SK-N-MC (cell line): ENCODE measurements at regions not wholly inside any gene's neighbourhood (a gene's known extent, or its start where the extent isn't known, plus 50 kb on each side); places are given as distances from the start of the nearest gene placed in this dataset.
A peak's percentile ranks its signal among the peaks of the same experiment; 100 is the strongest.

Experiments
- DNase-seq: peaks from one replicate; pipeline ENCODE4 v3.0.0-alpha.2; 2011; ENCODE audit warnings: low read depth, low spot score
- H3K27ac ChIP-seq: fragments of 200-600 bp; sonication (generic); 2 replicates; pipeline ENCODE4 v1.5.1; 2016; ENCODE audit warnings: mixed run types
- H3K36me3 ChIP-seq: fragments of 200-600 bp; sonication (generic); 2 replicates; pipeline ENCODE4 v1.6.1; 2017; ENCODE audit warnings: antibody characterized with exemption, low read length, mixed read lengths; ENCODE audit not compliant: insufficient read depth
- H3K4me3 ChIP-seq: fragments of 200-600 bp; sonication (generic); 2 replicates; pipeline ENCODE4 v1.5.1; 2016
- H3K9ac ChIP-seq: fragments of 200-600 bp; sonication (generic); 2 replicates; pipeline ENCODE4 v1.8.0; 2017; ENCODE audit warnings: mixed run types, mixed read lengths; ENCODE audit not compliant: insufficient read length
- H3K9me3 ChIP-seq: fragments of 200-600 bp; sonication (generic); 2 replicates; pipeline ENCODE4 v1.6.1; 2017; ENCODE audit warnings: low read depth, mild to moderate bottlenecking, antibody characterized with exemption, low read length, moderate library complexity, mixed read lengths
- EZH2 ChIP-seq: fragments of 200-600 bp; sonication (generic); IDR thresholded peaks from one replicate; pipeline ENCODE4 v1.6.1; 2017; ENCODE audit warnings: antibody characterized with exemption
- FOXP2 ChIP-seq: optimal IDR thresholded peaks from 2 replicates; pipeline ENCODE3; 2011; ENCODE audit warnings: mild to moderate bottlenecking, moderate library complexity; ENCODE audit not compliant: insufficient read depth; ENCODE audit errors: extremely low read length, control extremely low read depth
- POLR2AphosphoS5 ChIP-seq: IDR thresholded peaks from 2 replicates; pipeline ENCODE4 v1.6.1; 2012; ENCODE audit warnings: mild to moderate bottlenecking, low read depth, low read length, borderline replicate concordance

DNA sequence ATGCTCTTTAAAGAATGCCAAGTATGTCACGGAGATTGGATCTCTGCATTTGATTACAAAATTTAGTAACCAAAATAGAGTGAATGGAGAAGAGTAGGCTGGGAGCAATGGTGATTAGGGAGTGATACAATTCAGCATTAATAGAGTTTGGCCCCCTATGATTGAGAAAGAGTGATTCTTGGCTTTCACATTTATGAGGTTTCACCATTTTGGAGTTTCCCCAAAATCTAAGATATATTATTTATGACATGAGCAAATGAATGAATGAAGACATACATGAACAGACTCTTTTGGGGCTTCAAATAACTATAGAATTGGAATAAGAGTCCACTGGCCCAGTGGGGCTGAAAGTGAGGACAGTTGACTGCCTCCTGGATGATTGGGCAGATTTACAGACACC lies 255.2 kb downstream of the LPIN1 start:
- Histone ChIP-seq H3K36me3 (no peaks in the 10 kb centered on the region), H3K27ac (no peak overlapping the region), H3K9me3 (no peaks in the 10 kb centered on the region), H3K4me3 (no peak overlapping the region), H3K9ac (no peak overlapping the region)
- no peak for DNase-seq
- TF ChIP-seq EZH2 (no peak), POLR2AphosphoS5 (no peak), FOXP2 (no peak)

DNA sequence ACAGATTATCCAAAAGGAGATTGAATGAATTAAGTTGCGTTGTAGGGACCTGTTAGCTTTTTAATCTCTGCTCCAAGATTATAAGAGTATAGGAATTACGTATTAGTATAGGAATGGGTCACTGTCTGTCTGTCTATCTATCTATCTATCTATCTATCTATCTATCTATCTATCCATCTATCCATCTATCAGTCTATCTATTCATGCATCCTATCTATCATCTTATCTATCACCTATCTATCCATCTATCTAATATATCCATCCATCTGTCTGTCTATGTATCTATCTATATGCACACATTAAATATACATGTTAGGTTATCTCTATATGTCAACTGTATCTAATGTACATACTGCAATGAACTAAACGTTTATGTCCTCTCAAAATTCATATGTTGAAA lies 255.8 kb downstream of the LPIN1 start:
- H3K36me3 ChIP-seq = no peaks in the 10 kb centered on the region
- no peaks in the 10 kb centered on the region for H3K9me3 ChIP-seq
- TF ChIP-seq EZH2 (no peak), POLR2AphosphoS5 (no peak), FOXP2 (no peak)
- H3K4me3 ChIP-seq = no peak overlapping the region
- no peak overlapping the region for H3K27ac ChIP-seq
- DNase-seq = no peak
- H3K9ac ChIP-seq = no peak overlapping the region

- TF ChIP-seq POLR2AphosphoS5 (no peak), EZH2 (no peak), FOXP2 (no peak)
- H3K4me3 ChIP-seq = no peak overlapping the region
Observed at GRCh38 chr2:12004713-12005112, 258.3 kb downstream of the LPIN1 start.

GRCh38 chr2:12005886-12006681 lies 259.7 kb downstream of the LPIN1 start:
- peak overlapping the region; percentile 37 for H3K27ac ChIP-seq
- no peak for DNase-seq
- H3K9me3 ChIP-seq = no peaks in the 10 kb centered on the region
- H3K9ac ChIP-seq = no peak overlapping the region
- no peaks in the 10 kb centered on the region for H3K36me3 ChIP-seq
- H3K4me3 ChIP-seq = 0 out of 2 replicates have a peak overlapping the region, but pooled peaks have one; percentile 5
- no peak for TF ChIP-seq EZH2
- TF ChIP-seq FOXP2 = no peak
- TF ChIP-seq POLR2AphosphoS5 = no peak

More at GRCh38 chr2:12004713-12005112, 258.3 kb downstream of the LPIN1 start:
- Histone ChIP-seq H3K27ac (no peak overlapping the region), H3K36me3 (no peaks in the 10 kb centered on the region), H3K9ac (no peak overlapping the region), H3K9me3 (no peaks in the 10 kb centered on the region)
- DNase-seq = no peak

DNA sequence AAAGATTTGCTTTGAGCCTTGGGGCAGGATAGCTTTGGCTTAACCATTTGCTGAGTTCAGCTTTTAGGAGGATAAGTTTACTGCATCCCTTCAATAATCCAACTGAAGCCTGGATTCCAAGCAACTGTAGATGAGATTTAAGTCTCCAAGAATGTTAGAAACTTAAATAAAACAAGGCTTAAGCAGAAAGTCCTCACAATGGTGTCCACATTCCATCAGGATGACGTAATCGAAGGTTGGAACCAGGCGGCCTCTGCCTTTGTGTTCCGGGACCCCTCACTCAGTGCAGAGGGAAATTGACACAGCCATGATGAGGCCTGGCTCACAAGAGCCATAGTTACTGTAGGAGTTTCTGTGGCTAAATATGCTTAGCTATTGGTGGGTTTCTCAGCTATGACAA lies 260.4 kb downstream of the LPIN1 start:
- no peak for DNase-seq
- no peak overlapping the region for H3K9ac ChIP-seq

DNA sequence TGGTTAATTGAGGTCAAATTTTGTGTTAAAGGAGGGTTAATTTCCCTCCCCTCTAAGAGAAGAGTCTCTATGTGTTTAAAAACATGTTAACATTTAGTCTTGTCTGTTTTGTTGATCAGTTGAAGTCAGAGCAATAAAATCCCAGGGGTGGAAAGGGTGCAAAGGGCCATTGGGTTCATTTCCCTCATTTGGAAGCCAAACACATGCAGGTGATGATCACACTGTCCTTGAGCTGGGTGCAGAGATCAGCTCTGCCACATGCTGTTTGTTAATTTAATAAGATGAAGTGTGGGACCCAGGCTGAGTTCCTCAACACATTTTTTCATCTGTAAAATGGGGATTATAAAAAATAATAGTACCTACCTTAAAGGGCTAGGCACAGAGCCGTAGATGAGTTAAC lies 260.9 kb downstream of the LPIN1 start:
- no peak for TF ChIP-seq POLR2AphosphoS5
- H3K27ac ChIP-seq = peak overlapping the region; percentile 37; the same call in 1 of the 2 replicates
- H3K9me3 ChIP-seq = no peaks in the 10 kb centered on the region
- no peaks in the 10 kb centered on the region for H3K36me3 ChIP-seq
- H3K4me3 ChIP-seq = no peak overlapping the region
- no peak overlapping the region for H3K9ac ChIP-seq
- DNase-seq = no peak

More for the DNA sequence above, 260.4 kb downstream of the LPIN1 start:
- no peak for TF ChIP-seq EZH2
- no peak for TF ChIP-seq FOXP2
- no peak for TF ChIP-seq POLR2AphosphoS5
- H3K27ac ChIP-seq = peak overlapping the region; percentile 37
- no peaks in the 10 kb centered on the region for H3K9me3 ChIP-seq
- 0 out of 2 replicates have a peak overlapping the region, but pooled peaks have one; percentile 5 for H3K4me3 ChIP-seq
- H3K36me3 ChIP-seq = no peaks in the 10 kb centered on the region

GRCh38 chr2:12008425-12009061 lies 262.1 kb downstream of the LPIN1 start:
- Histone ChIP-seq H3K27ac (no peak overlapping the region), H3K36me3 (no peaks in the 10 kb centered on the region), H3K9ac (no peak overlapping the region), H3K4me3 (no peak overlapping the region), H3K9me3 (no peaks in the 10 kb centered on the region)
- no peak for DNase-seq
- TF ChIP-seq FOXP2 (no peak), EZH2 (no peak), POLR2AphosphoS5 (no peak)

DNA sequence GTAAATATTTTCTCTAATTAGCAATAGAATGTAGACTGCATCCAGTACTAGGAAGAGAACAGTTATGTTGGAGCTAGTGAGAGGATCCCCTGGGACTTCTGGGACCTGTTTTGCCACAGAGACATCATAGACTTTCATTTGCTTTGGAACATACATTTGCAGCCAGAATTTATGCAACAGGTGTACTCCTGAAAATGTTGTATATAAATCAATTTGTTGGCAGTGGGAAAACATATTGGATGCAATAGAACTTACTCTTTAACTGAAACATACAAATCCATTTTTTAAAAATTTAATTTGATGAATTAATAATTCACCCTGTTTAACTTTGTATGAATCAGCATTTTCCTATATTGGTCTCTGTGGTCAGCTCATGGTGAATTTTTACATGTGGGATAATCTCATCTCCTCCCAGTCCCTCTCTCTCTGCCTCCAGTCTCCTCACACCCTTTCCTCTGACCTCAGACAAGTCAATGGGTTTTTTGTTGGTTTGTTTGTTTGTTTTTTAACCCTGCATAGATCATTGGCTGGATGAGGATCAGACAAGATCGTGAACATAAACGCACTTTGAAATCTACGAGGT lies 263.0 kb downstream of the LPIN1 start:
- H3K4me3 ChIP-seq = no peak overlapping the region
- no peak overlapping the region for H3K9ac ChIP-seq
- no peak for DNase-seq
- H3K36me3 ChIP-seq = no peaks in the 10 kb centered on the region
- no peak for TF ChIP-seq FOXP2
- H3K9me3 ChIP-seq = no peaks in the 10 kb centered on the region
- no peak overlapping the region for H3K27ac ChIP-seq

DNA sequence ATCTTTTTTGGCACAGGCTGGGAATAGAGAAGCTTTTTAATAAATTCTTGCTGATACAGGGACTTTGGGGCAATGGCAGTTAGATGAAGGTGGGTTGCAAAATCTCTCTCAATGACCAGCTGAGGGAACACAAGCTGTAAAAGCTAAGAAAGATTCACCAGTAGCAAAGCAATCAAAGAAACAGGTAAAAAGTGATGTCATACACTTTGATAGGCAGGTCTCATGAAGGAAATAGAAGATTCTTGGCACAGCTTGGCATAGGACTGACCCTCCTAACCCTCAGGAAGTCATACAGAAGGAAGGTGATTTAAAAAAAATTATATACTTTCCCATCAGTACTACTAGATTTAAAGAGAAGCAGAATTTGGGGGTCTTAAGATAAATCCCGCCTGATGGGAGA lies 263.6 kb downstream of the LPIN1 start:
- H3K36me3 ChIP-seq = no peaks in the 10 kb centered on the region
- H3K4me3 ChIP-seq = no peak overlapping the region
- TF ChIP-seq FOXP2 = no peak
- no peak for TF ChIP-seq POLR2AphosphoS5
- TF ChIP-seq EZH2 = no peak

More for the DNA sequence above, 263.6 kb downstream of the LPIN1 start:
- Histone ChIP-seq H3K9me3 (no peaks in the 10 kb centered on the region), H3K27ac (no peak overlapping the region), H3K9ac (no peak overlapping the region)
- no peak for DNase-seq
